ENCODE measurements at regions not wholly inside any gene's neighbourhood (a gene's known extent, or its start where the extent isn't known, plus 50 kb on each side); places are given as distances from the start of the nearest gene placed in this dataset.
"Not testable (repeated sequence)": the region's sequence is repeated elsewhere in the genome, so short reads cannot be mapped to it uniquely, and the experiment has no call there.

- not testable (repeated sequence) for DNase-seq
Measured at GRCh38 chr6:119418084-119418483, 68.5 kb upstream of the MAN1A1 start.

DNA sequence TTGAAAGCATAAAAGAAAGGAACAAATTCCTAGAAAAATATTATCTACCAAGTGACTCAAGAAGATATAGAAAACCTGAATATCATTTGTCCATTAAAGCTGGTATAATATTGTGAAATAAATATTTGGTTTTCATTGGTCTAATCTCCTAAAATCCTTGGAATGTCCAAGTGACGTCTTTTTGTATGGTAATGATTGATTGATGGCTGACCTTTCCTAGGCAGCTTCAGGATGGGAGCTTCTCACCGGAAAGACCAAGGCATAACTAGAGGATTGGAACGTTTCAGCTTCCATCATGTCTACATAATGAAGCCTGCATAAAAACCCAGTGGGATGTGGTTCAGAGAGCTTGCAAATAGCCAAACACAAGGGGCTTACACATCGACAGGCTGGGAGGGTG lies 57.6 kb upstream of the MAN1A1 start:
- no peak for DNase-seq

GRCh38 chr6:119405114-119405513 lies 55.6 kb upstream of the MAN1A1 start:
- DNase-seq, result not testable (repeated sequence)

Measured in CD4-positive, alpha-beta T cell treated with Interleukin-10 for 1 hour (primary cell).